Endodermal cell (in vitro differentiated cells): ENCODE measurements at regions not wholly inside any gene's neighbourhood (a gene's known extent, or its start where the extent isn't known, plus 50 kb on each side); places are given as distances from the start of the nearest gene placed in this dataset.

ENCODE experiments used
- DNase-seq: peaks from one replicate; pipeline ENCODE4 v3.0.0-alpha.2; 2017
- H3K27ac ChIP-seq: 2 replicates; pipeline ENCODE4 v1.5.1; 2013; ENCODE audit warnings: mild to moderate bottlenecking, low read depth, low read length, moderate library complexity
- H3K27me3 ChIP-seq: 2 replicates; pipeline ENCODE4 v1.6.1; 2013; ENCODE audit warnings: mild to moderate bottlenecking, low read length, moderate library complexity; ENCODE audit not compliant: insufficient read depth, control insufficient read depth, poor library complexity, severe bottlenecking
- H3K36me3 ChIP-seq: 2 replicates; pipeline ENCODE4 v1.7.0; 2013; ENCODE audit warnings: mild to moderate bottlenecking, low read length, moderate library complexity; ENCODE audit not compliant: control insufficient read depth, insufficient read depth
- H3K4me1 ChIP-seq: one replicate; pipeline ENCODE4 v1.7.0; 2013; ENCODE audit warnings: low read length; ENCODE audit not compliant: control insufficient read depth, insufficient read depth
- H3K4me3 ChIP-seq: 2 replicates; pipeline ENCODE4 v1.5.1; 2013; ENCODE audit warnings: mild to moderate bottlenecking, low read length, moderate library complexity
- H3K9ac ChIP-seq: 2 replicates; pipeline ENCODE4 v1.6.1; 2013; ENCODE audit warnings: mild to moderate bottlenecking, low read length, moderate library complexity; ENCODE audit not compliant: poor library complexity, severe bottlenecking; ENCODE audit errors: extremely low read depth
- H3K9me3 ChIP-seq: 2 replicates; pipeline ENCODE4 v1.6.1; 2013; ENCODE audit warnings: mild to moderate bottlenecking, low read length, moderate library complexity; ENCODE audit not compliant: control insufficient read depth
- H3K27ac Mint-ChIP-seq: 2 replicates; pipeline ENCODE4 v1.8.0; 2020; ENCODE audit warnings: mixed read lengths
- H3K27me3 Mint-ChIP-seq: 2 replicates; pipeline ENCODE4 v1.8.0; 2021; ENCODE audit warnings: mild to moderate bottlenecking, mixed read lengths; ENCODE audit not compliant: insufficient read depth
- H3K36me3 Mint-ChIP-seq: 2 replicates; pipeline ENCODE4 v1.8.0; 2020; ENCODE audit warnings: low read depth, mixed read lengths
- H3K4me1 Mint-ChIP-seq: 2 replicates; pipeline ENCODE4 v1.8.0; 2020; ENCODE audit warnings: mixed read lengths
- H3K4me3 Mint-ChIP-seq: 2 replicates; pipeline ENCODE4 v1.8.0; 2020; ENCODE audit warnings: mild to moderate bottlenecking, moderate library complexity, mixed read lengths
- H3K9me3 Mint-ChIP-seq: 2 replicates; pipeline ENCODE4 v1.8.0; 2020; ENCODE audit warnings: mild to moderate bottlenecking, mixed read lengths
- CTCF ChIP-seq: fragments of 200-600 bp; sonication (generic); conservative IDR thresholded peaks from 2 replicates; pipeline ENCODE4 v1.5.0; 2021; ENCODE audit warnings: antibody characterized with exemption, mild to moderate bottlenecking
- WGBS, 2 experiments: methylation state at CpG; one replicate each; pipeline versions ENCODE4 v1.1.5 to v1.1.7; 2013; ENCODE audit warnings: missing lambda C conversion rate in 2 of 2, mixed read lengths in 1 of 2; ENCODE audit not compliant: insufficient coverage in 1 of 2, insufficient read length in 1 of 2; 5-methylcytosine and 5-hydroxymethylcytosine counted together

- H3K36me3 Mint-ChIP-seq = peaks cover 6% of the 10 kb centered on the region
- Histone ChIP-seq H3K36me3 (no peaks in the 10 kb centered on the region), H3K27me3 (no peaks in the 10 kb centered on the region), H3K9me3 (no peaks in the 10 kb centered on the region), H3K4me3 (no peak overlapping the region), H3K4me1 (no peaks in the 10 kb centered on the region), H3K9ac (no peak overlapping the region), H3K27ac (no peak overlapping the region)
- no peaks in the 10 kb centered on the region for H3K27me3 Mint-ChIP-seq
- H3K9me3 Mint-ChIP-seq = no peaks in the 10 kb centered on the region
- no peak for DNase-seq
- TF ChIP-seq CTCF = no peak
- no peak overlapping the region for H3K4me3 Mint-ChIP-seq
- no peak overlapping the region for H3K27ac Mint-ChIP-seq
- peaks cover 12% of the 10 kb centered on the region for H3K4me1 Mint-ChIP-seq
- 87% methylated on average over 1 of the region's 1 CpG; no CpG with 5 or more reads in 1 of the 2 experiments for WGBS, 2 experiments
These were observed 207.8 kb downstream of the RAB38 start for GRCh38 chr11:87967459-87967858.

DNA sequence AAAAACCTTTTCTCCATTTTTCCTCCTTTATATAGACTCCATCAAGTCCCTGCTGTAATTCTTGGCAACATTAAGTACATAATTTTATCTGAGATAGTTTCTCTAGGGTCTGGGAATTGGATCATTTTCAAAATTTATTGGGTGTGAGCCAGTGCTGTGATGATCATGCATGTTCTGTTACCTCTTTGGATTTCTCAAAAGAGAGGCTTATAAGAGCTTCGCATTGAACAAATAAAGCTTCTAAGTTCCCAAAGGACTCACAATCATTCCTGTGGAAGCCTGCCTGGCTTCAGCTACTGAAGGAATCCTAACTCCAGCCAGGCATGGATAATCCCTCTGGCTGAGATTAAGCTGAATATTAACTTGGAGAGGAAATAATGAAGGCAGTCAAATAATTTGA lies 208.5 kb downstream of the RAB38 start:
- DNase-seq = no peak
- H3K9ac ChIP-seq = no peak overlapping the region
- Mint-ChIP-seq H3K27ac (no peak overlapping the region), H3K27me3 (no peaks in the 10 kb centered on the region), H3K4me1 (peaks cover 12% of the 10 kb centered on the region), H3K36me3 (peaks cover 6% of the 10 kb centered on the region), H3K4me3 (no peak overlapping the region), H3K9me3 (no peaks in the 10 kb centered on the region)
- H3K27ac ChIP-seq = no peak overlapping the region
- no peaks in the 10 kb centered on the region for H3K9me3 ChIP-seq
- no peak overlapping the region for H3K4me3 ChIP-seq
- H3K27me3 ChIP-seq = no peaks in the 10 kb centered on the region
- no peak for TF ChIP-seq CTCF
- H3K36me3 ChIP-seq = no peaks in the 10 kb centered on the region
- no peaks in the 10 kb centered on the region for H3K4me1 ChIP-seq
- WGBS, 2 experiments = 90 to 100% methylated on average over 1 of the region's 1 CpG

- Histone ChIP-seq H3K9me3 (no peaks in the 10 kb centered on the region), H3K9ac (no peak overlapping the region), H3K4me1 (no peaks in the 10 kb centered on the region), H3K27me3 (no peaks in the 10 kb centered on the region), H3K4me3 (no peak overlapping the region), H3K36me3 (no peaks in the 10 kb centered on the region), H3K27ac (no peak overlapping the region)
- Mint-ChIP-seq H3K36me3 (peaks cover 6% of the 10 kb centered on the region), H3K27me3 (no peaks in the 10 kb centered on the region), H3K9me3 (no peaks in the 10 kb centered on the region), H3K4me1 (peaks cover 12% of the 10 kb centered on the region), H3K4me3 (no peak overlapping the region), H3K27ac (no peak overlapping the region)
- no peak for TF ChIP-seq CTCF
- no peak for DNase-seq
These were observed 209.0 kb downstream of the RAB38 start for GRCh38 chr11:87966216-87966615.
